IMR-90 (cell line): ENCODE measurements at regions not wholly inside any gene's neighbourhood (a gene's known extent, or its start where the extent isn't known, plus 50 kb on each side); places are given as distances from the start of the nearest gene placed in this dataset.

Source experiments
- CTCF ChIP-seq: conservative IDR thresholded peaks from 2 replicates; pipeline ENCODE4 v1.5.1; 2012; ENCODE audit warnings: mild to moderate bottlenecking, low read depth, low read length, improper control_type of control experiment
- MAFK ChIP-seq: IDR thresholded peaks from 2 replicates; pipeline ENCODE4 v1.6.1; 2012; ENCODE audit warnings: low read depth, low read length, improper control_type of control experiment
- POLR2A ChIP-seq: IDR thresholded peaks from 2 replicates; pipeline ENCODE4 v1.6.1; 2012; ENCODE audit warnings: mild to moderate bottlenecking, low read depth, low read length
- RCOR1 ChIP-seq: IDR thresholded peaks from 2 replicates; pipeline ENCODE4 v1.6.1; 2012; ENCODE audit warnings: mild to moderate bottlenecking, low read length, improper control_type of control experiment; ENCODE audit not compliant: insufficient replicate concordance
- USF2 ChIP-seq: fragments of 150-350 bp; IDR thresholded peaks from 2 replicates; pipeline ENCODE4 v1.6.1; 2017; ENCODE audit warnings: mild to moderate bottlenecking, antibody characterized with exemption, low read length, low read depth

- TF ChIP-seq MAFK (no peak), CTCF (no peak), USF2 (no peak), RCOR1 (no peak), POLR2A (no peak)
These were observed 224.6 kb upstream of the ZWINT start for GRCh38 chr10:56585447-56586171.
